ENCODE measurements at regions not wholly inside any gene's neighbourhood (a gene's known extent, or its start where the extent isn't known, plus 50 kb on each side); places are given as distances from the start of the nearest gene placed in this dataset.

- H2BK120ac ChIP-seq (ENCODE audit: low read depth, low read length, poor library complexity, severe bottlenecking) = no peak overlapping the region
- H3T11ph ChIP-seq (ENCODE audit: low read length) = no peak overlapping the region
- H3K4ac ChIP-seq (ENCODE audit: low read depth, low read length) = no peak overlapping the region
- no peak overlapping the region for H3K18ac ChIP-seq (ENCODE audit: insufficient read length, low read depth, low read length)
- H3K27me3 Mint-ChIP-seq (ENCODE audit: low read depth) = no peaks in the 10 kb centered on the region
- H4K20me1 ChIP-seq (ENCODE audit: control insufficient read depth, insufficient read depth, insufficient read length) = no peaks in the 10 kb centered on the region
- no peak overlapping the region for H3K9ac ChIP-seq (ENCODE audit: extremely low read depth, insufficient read length, low read length)
- H4K91ac ChIP-seq (ENCODE audit: insufficient read length, low read depth, low read length) = no peak overlapping the region
- H3K9me3 ChIP-seq (ENCODE audit: control insufficient read depth, low read depth, low read length) = no peaks in the 10 kb centered on the region
- no peak overlapping the region for H2BK20ac ChIP-seq (ENCODE audit: low read depth, low read length, poor library complexity, severe bottlenecking)
- H2BK5ac ChIP-seq (ENCODE audit: insufficient read length, low read length) = no peak overlapping the region
- no peak overlapping the region for H4K5ac ChIP-seq (ENCODE audit: insufficient read length, low read depth, low read length)
- no peak for TF ChIP-seq CTCF (conservative IDR thresholded peaks at IDR 0.05)
- peaks cover 5 to 7% of the 10 kb centered on the region in 2 experiments for H3K4me1 Mint-ChIP-seq
- H3K79me2 ChIP-seq (ENCODE audit: insufficient read depth, low read length) = no peaks in the 10 kb centered on the region
- H2BK15ac ChIP-seq (ENCODE audit: low read depth, low read length) = no peak overlapping the region
- H3K9me3 Mint-ChIP-seq = peaks cover 0 to 2% of the 10 kb centered on the region in 2 experiments; a peak in 2 of 5 replicates
- H3K27me3 ChIP-seq (ENCODE audit: insufficient read depth, low read length) = no peaks in the 10 kb centered on the region
- no peak overlapping the region for H2BK12ac ChIP-seq (ENCODE audit: insufficient read length, low read depth, low read length)
- no peak overlapping the region for H2AFZ ChIP-seq (ENCODE audit: low read length)
- no peak overlapping the region for H3K4me2 ChIP-seq (ENCODE audit: insufficient read depth, insufficient read length, low read length)
- H3K27ac Mint-ChIP-seq = no peak overlapping the region
- WGBS (ENCODE audit: extremely low coverage, insufficient read length, low lambda C conversion rate) = no CpG with 5 or more reads among the region's 3 CpGs
- no peak overlapping the region for H3K56ac ChIP-seq (ENCODE audit: insufficient read length, low read depth, low read length)
- H3K36me3 Mint-ChIP-seq (ENCODE audit: insufficient read depth in 1 of 3, low read depth in 3 of 3) = no peaks in the 10 kb centered on the region; a peak in 2 of 7 replicates
- no peaks in the 10 kb centered on the region for H3K4me1 ChIP-seq (ENCODE audit: insufficient read depth, low read length)
- H4K8ac ChIP-seq (replicated peaks; ENCODE audit: insufficient read length, low read depth, low read length) = no peak overlapping the region
- no peak overlapping the region for H3K14ac ChIP-seq (ENCODE audit: insufficient read depth, low read length)
- no peaks in the 10 kb centered on the region for H3K23me2 ChIP-seq (ENCODE audit: insufficient read length, low read depth, low read length, poor library complexity, severe bottlenecking)
- no peak overlapping the region for H3K4me3 Mint-ChIP-seq
- no peak overlapping the region for H2AK5ac ChIP-seq (ENCODE audit: insufficient read length, low read length)
- no peak overlapping the region for H3K27ac ChIP-seq (ENCODE audit: insufficient read length, low read depth, low read length)
- no peak overlapping the region for H3K23ac ChIP-seq (ENCODE audit: insufficient read length, low read depth, low read length)
- DNase-seq = no peak
- no peaks in the 10 kb centered on the region for H3K79me1 ChIP-seq (ENCODE audit: insufficient read depth, low read depth, low read length, poor library complexity, severe bottlenecking)
Observed at GRCh38 chr5:23221831-23222230, 285.6 kb upstream of the PRDM9 start.

All from H9 (cell line).